Endothelial cell (in vitro differentiated cells): ENCODE measurements at regions not wholly inside any gene's neighbourhood (a gene's known extent, or its start where the extent isn't known, plus 50 kb on each side); places are given as distances from the start of the nearest gene placed in this dataset.

ENCODE experiments used
- DNase-seq: peaks from one replicate; pipeline ENCODE4 v3.0.0; 2021; ENCODE audit warnings: low spot score
- H3K27ac Mint-ChIP-seq: one replicate; pipeline ENCODE4 v1.8.0; 2021; ENCODE audit warnings: mixed read lengths, inconsistent platforms; ENCODE audit not compliant: unreplicated experiment
- H3K27me3 Mint-ChIP-seq: one replicate; pipeline ENCODE4 v1.8.0; 2021; ENCODE audit warnings: mild to moderate bottlenecking, moderate library complexity, mixed read lengths, inconsistent platforms; ENCODE audit not compliant: unreplicated experiment
- H3K36me3 Mint-ChIP-seq: one replicate; pipeline ENCODE4 v1.8.0; 2021; ENCODE audit warnings: mild to moderate bottlenecking, low read depth, mixed read lengths, inconsistent platforms; ENCODE audit not compliant: unreplicated experiment
- H3K4me1 Mint-ChIP-seq: one replicate; pipeline ENCODE4 v1.8.0; 2021; ENCODE audit warnings: mild to moderate bottlenecking, mixed read lengths, inconsistent platforms; ENCODE audit not compliant: unreplicated experiment
- H3K4me3 Mint-ChIP-seq: one replicate; pipeline ENCODE4 v1.8.0; 2021; ENCODE audit warnings: mild to moderate bottlenecking, mixed read lengths, inconsistent platforms; ENCODE audit not compliant: unreplicated experiment
- H3K9me3 Mint-ChIP-seq: one replicate; pipeline ENCODE4 v1.8.0; 2021; ENCODE audit warnings: mixed read lengths, inconsistent platforms; ENCODE audit not compliant: unreplicated experiment
- TF ChIP-seq, protein P1 (sequence below): fragments of 200-600 bp; sonication (generic); IDR thresholded peaks from one replicate; pipeline ENCODE4 v1.5.0; 2021; ENCODE audit warnings: antibody characterized with exemption; ENCODE audit not compliant: unreplicated experiment

DNA sequence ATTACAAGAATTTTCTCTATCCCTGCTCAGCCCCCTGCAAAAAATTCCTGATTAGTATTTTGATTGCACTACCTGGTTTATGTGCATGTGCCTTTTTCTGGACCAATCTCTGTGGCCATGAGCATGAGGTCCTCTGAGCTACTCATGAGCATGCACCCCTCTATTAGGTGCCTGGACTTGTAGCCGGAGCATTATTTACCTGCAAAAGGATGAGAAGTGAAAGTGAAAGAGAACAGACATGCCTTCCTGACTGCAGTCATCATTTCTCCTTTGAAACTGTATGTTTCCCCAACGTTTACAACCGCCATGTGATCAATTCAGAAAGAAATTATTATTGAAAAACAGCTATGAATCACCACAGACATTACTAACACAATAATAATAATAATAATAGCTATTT, 1008.8 kb downstream of the ROBO2 start:
- Mint-ChIP-seq H3K4me3 (no peak overlapping the region), H3K27ac (no peak overlapping the region), H3K27me3 (peaks cover 1% of the 10 kb centered on the region), H3K9me3 (no peaks in the 10 kb centered on the region), H3K4me1 (no peaks in the 10 kb centered on the region), H3K36me3 (no peaks in the 10 kb centered on the region)
- TF ChIP-seq, protein P1, sequence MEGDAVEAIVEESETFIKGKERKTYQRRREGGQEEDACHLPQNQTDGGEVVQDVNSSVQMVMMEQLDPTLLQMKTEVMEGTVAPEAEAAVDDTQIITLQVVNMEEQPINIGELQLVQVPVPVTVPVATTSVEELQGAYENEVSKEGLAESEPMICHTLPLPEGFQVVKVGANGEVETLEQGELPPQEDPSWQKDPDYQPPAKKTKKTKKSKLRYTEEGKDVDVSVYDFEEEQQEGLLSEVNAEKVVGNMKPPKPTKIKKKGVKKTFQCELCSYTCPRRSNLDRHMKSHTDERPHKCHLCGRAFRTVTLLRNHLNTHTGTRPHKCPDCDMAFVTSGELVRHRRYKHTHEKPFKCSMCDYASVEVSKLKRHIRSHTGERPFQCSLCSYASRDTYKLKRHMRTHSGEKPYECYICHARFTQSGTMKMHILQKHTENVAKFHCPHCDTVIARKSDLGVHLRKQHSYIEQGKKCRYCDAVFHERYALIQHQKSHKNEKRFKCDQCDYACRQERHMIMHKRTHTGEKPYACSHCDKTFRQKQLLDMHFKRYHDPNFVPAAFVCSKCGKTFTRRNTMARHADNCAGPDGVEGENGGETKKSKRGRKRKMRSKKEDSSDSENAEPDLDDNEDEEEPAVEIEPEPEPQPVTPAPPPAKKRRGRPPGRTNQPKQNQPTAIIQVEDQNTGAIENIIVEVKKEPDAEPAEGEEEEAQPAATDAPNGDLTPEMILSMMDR: no peak
- DNase-seq: no peak

GRCh38 chr3:78049521-78049920, 1009.6 kb downstream of the ROBO2 start:
- no peaks in the 10 kb centered on the region for H3K36me3 Mint-ChIP-seq
- no peaks in the 10 kb centered on the region for H3K4me1 Mint-ChIP-seq
- H3K4me3 Mint-ChIP-seq: no peak overlapping the region
- no peak for DNase-seq
- H3K27ac Mint-ChIP-seq: no peak overlapping the region
- no peaks in the 10 kb centered on the region for H3K9me3 Mint-ChIP-seq
- peaks cover 1% of the 10 kb centered on the region for H3K27me3 Mint-ChIP-seq
- TF ChIP-seq, protein P1: no peak

DNA sequence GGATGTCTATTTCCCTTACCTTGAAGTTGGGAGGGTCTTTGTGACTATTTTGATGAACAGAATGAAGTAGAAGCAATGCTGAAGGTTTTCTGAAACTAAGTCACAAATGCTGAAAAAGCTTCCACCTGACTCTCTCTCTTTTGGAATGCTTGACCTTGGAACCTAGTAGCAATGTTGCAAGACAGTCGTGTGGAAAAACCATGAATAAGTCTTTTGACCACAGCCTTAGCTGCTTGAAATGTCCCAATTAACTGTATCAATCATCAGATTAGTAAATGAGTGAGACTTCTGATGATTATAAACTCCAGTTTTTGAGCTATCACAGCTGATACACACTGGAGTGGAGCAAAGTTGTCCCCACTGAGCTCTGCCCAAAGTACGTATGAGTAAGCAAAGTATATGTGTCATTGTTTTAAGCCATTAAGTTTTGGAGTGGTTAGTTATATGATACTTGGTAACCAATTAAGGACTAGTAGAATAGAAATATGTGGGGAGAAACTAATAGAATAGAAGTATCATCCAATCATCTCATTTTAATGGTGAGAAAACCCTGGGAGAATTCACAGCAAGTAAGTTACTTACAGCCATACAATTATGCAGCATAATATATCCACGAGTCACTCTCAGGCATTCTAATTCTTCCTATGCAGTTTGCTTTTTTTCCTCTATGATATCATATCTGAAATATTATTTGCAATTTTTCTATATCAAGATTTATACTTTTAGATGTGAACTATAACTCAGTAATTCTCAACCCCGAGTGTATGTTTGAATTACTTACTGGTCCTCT, 1010.6 kb downstream of the ROBO2 start:
- Mint-ChIP-seq H3K36me3 (no peaks in the 10 kb centered on the region), H3K9me3 (no peaks in the 10 kb centered on the region), H3K4me1 (no peaks in the 10 kb centered on the region), H3K27me3 (peaks cover 1% of the 10 kb centered on the region), H3K27ac (no peak overlapping the region), H3K4me3 (no peak overlapping the region)
- TF ChIP-seq, protein P1: no peak
- DNase-seq: no peak

DNA sequence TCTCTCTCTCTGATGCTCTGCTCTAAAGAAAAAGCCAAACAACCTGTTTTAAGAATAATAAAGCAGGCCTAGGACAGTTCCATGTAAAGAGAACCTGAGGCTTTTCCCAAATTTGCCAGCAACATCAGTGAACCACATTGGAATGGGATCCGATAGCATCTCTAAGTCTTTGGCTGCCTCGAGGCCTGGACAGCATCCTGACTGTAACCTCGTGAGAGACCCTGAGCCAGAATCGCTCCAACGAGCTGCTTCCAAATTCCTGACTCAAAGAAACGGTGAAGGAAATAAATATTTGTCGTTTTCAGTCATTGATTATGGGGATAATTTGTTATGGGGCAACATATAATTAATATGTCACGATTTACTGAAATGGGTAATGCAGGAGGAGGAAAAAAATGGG, 1012.8 kb downstream of the ROBO2 start:
- Mint-ChIP-seq H3K36me3 (no peaks in the 10 kb centered on the region), H3K27ac (no peak overlapping the region), H3K27me3 (peaks cover 1% of the 10 kb centered on the region), H3K4me3 (no peak overlapping the region), H3K9me3 (no peaks in the 10 kb centered on the region), H3K4me1 (no peaks in the 10 kb centered on the region)
- TF ChIP-seq, protein P1: no peak
- DNase-seq: no peak

DNA sequence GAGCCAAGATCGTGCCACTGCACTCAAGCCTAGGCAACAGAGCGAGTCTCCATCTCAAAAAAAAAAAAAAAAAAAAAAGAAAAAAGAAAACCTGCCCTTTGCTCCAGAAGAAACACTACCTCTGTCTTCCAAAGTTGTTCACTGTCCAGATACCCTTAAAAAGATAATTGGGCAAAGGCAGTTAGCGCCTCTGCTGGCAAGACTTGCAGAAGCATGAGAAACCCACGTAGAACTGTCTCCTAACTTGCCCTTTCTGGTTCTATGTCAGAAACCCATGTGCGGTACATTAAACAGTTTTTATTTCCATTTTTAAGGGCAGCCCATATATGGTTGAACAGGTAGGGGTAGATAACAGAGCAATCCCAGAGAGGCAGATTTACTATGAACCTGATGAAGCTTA, 1026.4 kb downstream of the ROBO2 start:
- H3K27ac Mint-ChIP-seq: no peak overlapping the region
- TF ChIP-seq, protein P1: no peak
- no peaks in the 10 kb centered on the region for H3K36me3 Mint-ChIP-seq
- no peaks in the 10 kb centered on the region for H3K4me1 Mint-ChIP-seq
- no peaks in the 10 kb centered on the region for H3K9me3 Mint-ChIP-seq
- H3K4me3 Mint-ChIP-seq: no peak overlapping the region
- DNase-seq: no peak
- H3K27me3 Mint-ChIP-seq: no peaks in the 10 kb centered on the region
